ENCODE measurements at regions not wholly inside any gene's neighbourhood (a gene's known extent, or its start where the extent isn't known, plus 50 kb on each side); places are given as distances from the start of the nearest gene placed in this dataset.

GRCh38 chr17:64732336-64733006, 70.4 kb upstream of the SMURF2 start (continued):
- TF ChIP-seq FOXM1 (CRISPR knock-in tag; IDR thresholded peaks at IDR 0.05) = no peak
- no peak for TF ChIP-seq MLLT10 (CRISPR knock-in tag; IDR thresholded peaks at IDR 0.05)
- no peak for TF ChIP-seq ZNF850 (CRISPR knock-in tag; conservative IDR thresholded peaks at IDR 0.05)
- no peak for TF ChIP-seq ZNF883 (CRISPR knock-in tag; IDR thresholded peaks at IDR 0.05; ENCODE audit: not compliant biosample characterization)
- no peak for TF ChIP-seq FOXJ3 (CRISPR knock-in tag; IDR thresholded peaks at IDR 0.05; ENCODE audit: borderline replicate concordance)
- no peak for TF ChIP-seq ZNF678 (CRISPR knock-in tag; IDR thresholded peaks at IDR 0.05)
- peak; percentile 97 for TF ChIP-seq ZBTB3 (CRISPR knock-in tag; IDR thresholded peaks at IDR 0.05; ENCODE audit: borderline replicate concordance, low read depth)
- TF ChIP-seq HMGA1 (CRISPR knock-in tag; conservative IDR thresholded peaks at IDR 0.05) = no peak
- TF ChIP-seq POLR2A (IDR thresholded peaks at IDR 0.05; ENCODE audit: insufficient read depth in 1 of 2, low read depth in 2 of 2, low read length in 2 of 2) = no peak
- TF ChIP-seq TCF7 (IDR thresholded peaks at IDR 0.05; ENCODE audit: low read depth) = no peak
- peak; percentile 14; the same call in 1 of the 2 replicates for TF ChIP-seq ZNF501 (CRISPR knock-in tag; IDR thresholded peaks at IDR 0.05)
- no peak for TF ChIP-seq ZNF205 (CRISPR knock-in tag; IDR thresholded peaks at IDR 0.05)
- TF ChIP-seq PCBP2 (optimal IDR thresholded peaks at IDR 0.05; ENCODE audit: low read depth, low read length, poor library complexity, severe bottlenecking) = no peak
- TF ChIP-seq TBX2 (CRISPR knock-in tag; IDR thresholded peaks at IDR 0.05; ENCODE audit: borderline replicate concordance) = peak; percentile 63; the same call in 1 of the 2 replicates
- no peak for TF ChIP-seq POGK (CRISPR knock-in tag; conservative IDR thresholded peaks at IDR 0.05)
- no peak for TF ChIP-seq GPBP1L1 (CRISPR knock-in tag; IDR thresholded peaks at IDR 0.05)
- no peak for TF ChIP-seq ZNF615 (CRISPR knock-in tag; IDR thresholded peaks at IDR 0.05; ENCODE audit: borderline replicate concordance)
- TF ChIP-seq LCORL (IDR thresholded peaks at IDR 0.05) = no peak
- peak; percentile 48; the same call in 1 of the 2 replicates for TF ChIP-seq LCORL (CRISPR knock-in tag; IDR thresholded peaks at IDR 0.05)
- 0 out of 2 replicates have a peak, but pooled peaks have one; percentile 9 for TF ChIP-seq KDM6A (CRISPR knock-in tag; IDR thresholded peaks at IDR 0.05; ENCODE audit: low read depth)
- TF ChIP-seq ZNF83 (CRISPR knock-in tag; IDR thresholded peaks at IDR 0.05; ENCODE audit: borderline replicate concordance) = no peak
- TF ChIP-seq BCL6 (CRISPR knock-in tag; IDR thresholded peaks at IDR 0.05) = peak; percentile 98
- TF ChIP-seq PHF21A (CRISPR knock-in tag; IDR thresholded peaks at IDR 0.05) = no peak
- no peak for TF ChIP-seq ZNF644 (CRISPR knock-in tag; IDR thresholded peaks at IDR 0.05; ENCODE audit: low read depth)
- TF ChIP-seq NAIF1 (CRISPR knock-in tag; IDR thresholded peaks at IDR 0.05; ENCODE audit: borderline replicate concordance) = no peak
- no peak for TF ChIP-seq RAD51 (IDR thresholded peaks at IDR 0.05; ENCODE audit: borderline replicate concordance)
- no peak for TF ChIP-seq ZNF30 (CRISPR knock-in tag; IDR thresholded peaks at IDR 0.05)
- TF ChIP-seq MEIS1 (CRISPR knock-in tag; IDR thresholded peaks at IDR 0.05; ENCODE audit: borderline replicate concordance) = no peak
- no peak for TF ChIP-seq CC2D1A (CRISPR knock-in tag; IDR thresholded peaks at IDR 0.05)
- no peak for TF ChIP-seq ZNF253 (CRISPR knock-in tag; IDR thresholded peaks at IDR 0.05; ENCODE audit: borderline replicate concordance)
- TF ChIP-seq DDIT3 (CRISPR knock-in tag; IDR thresholded peaks at IDR 0.05) = no peak
- TF ChIP-seq PITX1 (CRISPR knock-in tag; IDR thresholded peaks at IDR 0.05) = 0 out of 2 replicates have a peak, but pooled peaks have one; percentile 32

Measured in HepG2 (cell line).